Sciatic nerve (tissue), 2 donors: ENCODE measurements at regions not wholly inside any gene's neighbourhood (a gene's known extent, or its start where the extent isn't known, plus 50 kb on each side); places are given as distances from the start of the nearest gene placed in this dataset.
"Not testable (repeated sequence)": the region's sequence is repeated elsewhere in the genome, so short reads cannot be mapped to it uniquely, and the experiment has no call there.

Experiments used
- ATAC-seq: fragments of 200-7000 bp; cut with Tn5 transposase; one replicate; pipeline ENCODE4 v1.9.1; 2020; ENCODE audit warnings: mild to moderate bottlenecking, moderate library complexity
- DNase-seq: peaks from one replicate; pipeline ENCODE4 v3.0.0-alpha.2; 2020; ENCODE audit warnings: low spot score
- intact Hi-C: fragments of 100-400 bp; cut with DNase I; formaldehyde crosslinking; loops from one replicate; pipeline ENCODE4 v1.14.2; 2022
- donor health status: DM: no; HTN: no; CAD: no.
- donor health status: DM: no; HTN: no; CAD: no.

DNA sequence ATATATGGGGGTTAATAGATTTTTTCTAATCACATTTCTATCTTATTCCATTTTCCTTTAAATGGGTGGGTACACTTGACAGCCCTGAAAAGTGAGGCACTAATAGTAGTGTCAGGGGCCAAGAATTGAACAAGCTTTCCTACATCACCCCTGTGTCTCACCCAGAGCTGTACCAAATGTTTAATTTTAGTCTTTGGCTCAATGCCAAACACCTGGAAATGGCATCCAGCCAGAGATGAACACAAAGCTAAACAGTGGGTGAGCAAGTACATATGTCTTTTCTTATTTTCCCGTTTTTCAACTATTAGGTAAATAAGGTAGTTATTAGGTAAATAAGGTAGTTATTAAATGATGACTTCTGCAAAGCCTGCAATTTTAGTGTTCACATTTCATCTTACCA, 276.3 kb upstream of the ERBB4 start:
- intact Hi-C loops: no loop called here
- ATAC-seq (no peak), DNase-seq (no peak)

GRCh38 chr2:212811921-212812320, 273.3 kb upstream of the ERBB4 start:
- no peak for ATAC-seq
- intact Hi-C loops: no loop called here
- no peak for DNase-seq

DNA sequence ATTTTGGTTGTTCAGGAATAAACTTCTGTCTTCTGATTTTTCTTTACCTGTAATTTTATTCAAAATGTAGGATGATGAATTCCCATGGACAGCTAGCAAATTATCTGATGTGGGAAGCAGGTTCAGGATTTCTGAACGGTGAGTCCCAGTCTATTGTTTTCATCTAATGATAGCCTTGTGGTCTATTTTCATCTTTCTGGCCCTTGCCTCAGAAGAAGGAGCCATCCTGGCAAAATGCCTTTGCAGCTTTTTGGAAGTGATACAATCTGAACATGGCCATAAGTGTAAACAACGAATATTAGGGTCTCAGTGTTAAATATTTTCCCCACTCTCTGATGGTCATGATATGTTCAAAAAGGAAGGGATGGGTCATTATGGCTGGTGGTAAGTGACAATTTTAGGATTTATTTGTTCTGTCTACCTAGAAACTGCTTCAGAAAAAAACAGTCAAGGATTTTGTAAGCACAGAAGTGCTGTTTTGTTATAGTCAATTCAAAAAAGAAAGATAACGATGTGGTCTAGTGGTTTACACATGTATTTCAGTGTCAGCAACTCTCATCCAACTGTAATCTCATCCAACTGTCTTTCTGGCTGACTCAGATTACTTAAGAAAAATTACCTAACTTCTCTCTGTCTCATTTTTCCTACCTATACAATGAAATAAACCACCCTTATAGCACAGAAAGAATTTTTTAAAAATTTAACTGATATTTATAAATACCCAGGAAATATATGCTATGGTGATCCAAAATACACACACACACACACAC, 272.6 kb upstream of the ERBB4 start:
- intact Hi-C loops: no loop called here
- ATAC-seq (peak; percentile 39), DNase-seq (no peak)

DNA sequence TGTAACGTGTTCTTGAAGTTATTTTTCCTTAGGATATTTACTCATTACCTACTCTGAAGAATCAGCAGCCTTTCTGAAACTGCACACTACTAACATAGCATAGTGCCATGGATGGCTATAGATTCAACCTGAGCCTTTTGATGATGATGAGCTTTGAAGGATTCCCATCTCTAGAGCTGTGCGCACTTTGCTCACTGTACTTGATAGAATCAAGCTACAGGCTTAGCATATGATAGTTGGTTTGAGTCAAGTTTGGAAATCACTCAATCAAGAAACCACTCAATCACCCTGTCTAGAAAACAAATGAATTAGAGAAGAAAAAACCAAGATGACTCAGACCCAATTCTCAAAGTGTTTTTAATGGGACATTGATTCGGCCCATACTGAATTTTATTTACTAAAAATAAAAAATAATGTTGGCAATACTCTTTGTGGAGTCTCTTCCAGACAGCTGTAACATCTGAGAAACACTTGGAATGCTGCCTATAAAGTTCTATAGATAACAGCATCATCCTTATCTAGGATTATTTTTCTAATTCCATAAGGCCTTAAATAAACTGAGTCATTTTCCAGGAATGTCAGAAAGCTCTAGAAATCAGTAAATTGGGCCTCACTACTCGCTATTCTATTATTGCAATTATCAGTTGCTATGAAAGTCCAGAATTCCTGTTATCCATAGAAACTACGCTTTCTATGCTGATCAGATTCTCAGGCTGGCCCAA, 259.0 kb upstream of the ERBB4 start:
- DNase-seq: no peak
- intact Hi-C loops: no loop called here
- no peak for ATAC-seq

DNA sequence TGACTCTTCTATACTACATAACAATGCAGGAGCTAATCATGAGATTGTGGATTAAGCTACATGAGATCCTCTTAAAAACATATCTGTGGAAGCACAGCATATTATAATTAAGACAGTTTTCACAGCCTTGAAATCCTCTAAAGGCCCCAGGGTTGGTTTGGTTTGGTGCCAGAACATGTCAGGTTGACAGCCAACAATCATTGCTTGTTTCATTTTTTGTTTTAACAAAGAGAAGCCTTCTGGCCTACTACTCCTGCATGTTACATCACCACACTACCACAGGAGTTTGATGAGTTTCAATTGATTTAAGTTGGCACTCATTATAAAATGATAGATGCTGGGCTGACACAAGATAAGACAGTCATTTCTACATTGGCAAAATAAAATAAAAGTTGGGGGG, 255.9 kb upstream of the ERBB4 start:
- intact Hi-C loops: no loop called here
- no peak for DNase-seq

GRCh38 chr2:212791569-212791968, 253.0 kb upstream of the ERBB4 start:
- intact Hi-C loops: no loop called here
- DNase-seq (no peak), ATAC-seq (no peak)

More for the DNA sequence above, 255.9 kb upstream of the ERBB4 start:
- ATAC-seq: no peak

DNA sequence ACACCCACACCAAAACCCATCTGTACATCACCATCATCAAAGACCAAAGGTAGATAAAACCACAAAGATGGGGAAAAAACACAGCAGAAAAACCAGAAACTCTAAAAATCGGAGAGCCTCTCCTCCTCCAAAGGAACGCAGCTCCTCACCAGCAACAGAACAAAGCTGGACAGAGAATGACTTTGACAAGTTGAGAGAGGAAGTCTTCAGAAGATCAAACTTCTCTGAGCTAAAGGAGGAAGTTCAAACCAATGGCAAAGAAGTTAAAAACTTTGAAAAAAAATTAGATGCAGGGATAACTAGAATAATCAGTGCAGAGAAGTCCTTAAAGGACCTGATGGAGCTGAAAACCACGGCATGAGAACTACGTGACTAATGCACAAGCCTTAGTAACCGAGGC, 247.5 kb upstream of the ERBB4 start:
- ATAC-seq, intact Hi-C loops, DNase-seq: not testable (repeated sequence)

DNA sequence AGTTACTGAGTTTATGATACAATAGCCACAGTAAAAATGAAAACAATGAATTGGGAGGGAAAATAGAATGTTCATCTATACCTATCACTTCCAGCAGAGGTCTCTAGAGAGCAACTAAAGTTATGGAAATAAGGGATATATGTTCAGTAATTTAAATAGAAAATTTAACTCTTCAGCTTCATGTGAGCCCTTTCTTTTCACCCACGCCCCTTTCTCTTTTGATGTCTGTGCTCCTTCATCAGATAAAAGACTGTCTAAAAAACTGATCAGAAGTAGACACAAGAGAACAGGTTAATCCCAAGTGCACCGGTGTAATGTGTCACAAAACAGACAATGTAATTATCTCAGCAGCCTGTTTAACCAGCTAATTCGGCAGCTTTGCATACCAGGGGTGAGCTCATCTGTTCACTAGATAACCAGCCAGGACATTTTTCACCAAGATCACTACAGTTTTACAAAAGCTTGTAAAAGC, 238.5 kb upstream of the ERBB4 start:
- DNase-seq (no peak), ATAC-seq (no peak)
- intact Hi-C loops: no loop called here

GRCh38 chr2:212773808-212774339, 235.3 kb upstream of the ERBB4 start:
- intact Hi-C loops: no loop called here
- ATAC-seq: no peak
- DNase-seq: no peak

DNA sequence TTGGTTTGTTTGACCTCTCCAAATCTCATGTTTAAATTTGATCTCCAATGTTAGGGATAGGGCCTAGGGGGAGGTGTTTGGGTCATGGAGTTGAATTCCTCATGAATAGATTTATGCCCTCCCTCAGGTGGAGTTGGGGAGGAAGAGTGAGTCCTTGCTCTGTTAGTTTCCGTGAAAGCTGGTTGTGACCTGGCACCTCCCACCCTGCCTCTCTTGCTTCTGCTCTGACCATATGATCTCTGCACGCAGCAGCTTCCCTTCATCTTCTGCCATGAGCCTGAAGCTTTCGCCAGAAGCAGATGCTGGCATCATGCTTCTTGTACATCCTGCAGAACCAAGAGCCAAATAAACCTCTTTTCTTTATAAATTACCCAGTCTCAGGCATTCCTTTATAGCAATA, 231.6 kb upstream of the ERBB4 start:
- no peak for ATAC-seq
- intact Hi-C loops: no loop called here

GRCh38 chr2:212766921-212767320, 228.3 kb upstream of the ERBB4 start:
- intact Hi-C loops: no loop called here
- ATAC-seq (no peak), DNase-seq (no peak)

More for the DNA sequence above, 231.6 kb upstream of the ERBB4 start:
- no peak for DNase-seq

GRCh38 chr2:212752730-212753351, 214.2 kb upstream of the ERBB4 start:
- ATAC-seq: no peak
- intact Hi-C loops: no loop called here
- no peak for DNase-seq

DNA sequence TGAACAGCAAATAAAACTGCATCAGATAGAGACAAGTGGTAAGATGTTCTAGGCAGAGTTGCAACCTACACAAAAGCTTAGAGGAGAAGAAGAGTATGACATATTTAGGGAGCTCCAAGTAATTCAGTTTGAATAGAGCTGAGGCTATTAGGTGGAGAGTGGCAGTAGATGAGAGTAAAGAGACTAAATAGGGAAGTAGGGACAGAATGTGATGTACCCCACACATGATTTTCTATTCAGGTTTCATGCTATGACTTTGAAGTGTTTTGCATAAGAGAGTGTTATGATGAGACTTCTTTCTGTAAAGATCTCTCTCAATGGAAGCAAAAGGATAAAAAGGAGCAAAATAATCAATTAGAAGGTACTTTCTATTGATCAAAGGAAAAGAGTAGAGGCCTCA, 206.8 kb upstream of the ERBB4 start:
- ATAC-seq: no peak
- intact Hi-C loops: no loop called here

GRCh38 chr2:212737392-212738172, 199.0 kb upstream of the ERBB4 start:
- ATAC-seq (no peak), DNase-seq (no peak)
- intact Hi-C loops: no loop called here

More for the DNA sequence above, 206.8 kb upstream of the ERBB4 start:
- no peak for DNase-seq

GRCh38 chr2:212736385-212736726, 197.8 kb upstream of the ERBB4 start:
- DNase-seq (no peak), ATAC-seq (no peak)
- intact Hi-C loops: no loop called here

DNA sequence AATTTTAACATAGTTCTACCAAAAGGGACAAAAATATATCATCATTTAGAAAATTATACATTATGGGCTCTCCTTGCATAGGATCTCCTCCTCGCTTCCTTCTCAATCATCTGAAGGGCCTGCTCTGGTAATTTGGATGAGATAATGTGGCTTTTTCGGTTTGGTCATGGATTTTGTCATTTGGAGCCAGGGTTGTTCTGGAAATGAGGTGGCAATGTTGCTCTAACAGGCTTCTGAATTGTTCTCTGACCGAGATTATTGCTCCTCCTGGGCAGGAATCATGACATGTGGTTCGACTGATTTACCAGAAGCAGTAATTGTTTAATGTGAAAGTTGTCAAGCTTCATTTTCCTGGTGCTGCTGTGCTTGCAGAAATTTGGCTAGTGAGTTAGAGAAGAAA, 194.7 kb upstream of the ERBB4 start:
- ATAC-seq (no peak), DNase-seq (no peak)
- intact Hi-C loops: no loop called here

- no peak for ATAC-seq
- no peak for DNase-seq
- intact Hi-C loops: no loop called here
These were observed 194.3 kb upstream of the ERBB4 start for GRCh38 chr2:212732860-212733259.

- ATAC-seq (no peak), DNase-seq (no peak)
- intact Hi-C loops: no loop called here
These were observed 192.4 kb upstream of the ERBB4 start for GRCh38 chr2:212730994-212731393.

DNA sequence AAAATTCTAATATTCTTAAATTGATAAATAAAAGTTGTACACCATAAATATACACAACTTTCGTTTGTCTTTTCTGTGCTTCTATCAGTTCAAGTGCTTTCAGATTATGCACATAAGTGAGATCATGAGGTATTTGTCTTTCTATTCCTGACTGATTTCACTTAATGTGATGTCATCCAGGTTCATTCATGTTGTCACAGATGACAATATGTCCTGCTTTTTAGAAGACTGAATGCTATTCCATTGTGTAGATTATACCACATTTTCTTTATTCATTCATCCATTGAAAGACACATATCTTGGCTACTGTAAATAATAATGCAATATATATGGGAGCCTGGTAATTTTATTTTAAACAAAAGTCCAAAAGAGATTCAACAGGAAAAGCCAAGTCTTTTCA, 190.1 kb upstream of the ERBB4 start:
- no peak for DNase-seq
- no peak for ATAC-seq
- intact Hi-C loops: no loop called here
